SK-N-SH treated with all-trans-retinoic acid at 6 μM for 48 hours (cell line): ENCODE measurements at regions not wholly inside any gene's neighbourhood (a gene's known extent, or its start where the extent isn't known, plus 50 kb on each side); places are given as distances from the start of the nearest gene placed in this dataset.
"Not testable (repeated sequence)": the region's sequence is repeated elsewhere in the genome, so short reads cannot be mapped to it uniquely, and the experiment has no call there.

ENCODE experiments used
- ATAC-seq: fragments of 200-7000 bp; cut with Tn5 transposase; 3 replicates; pipeline ENCODE4 v1.9.1; 2020; ENCODE audit warnings: mild to moderate bottlenecking, moderate library complexity
- ARNTL ChIP-seq: fragments of 450-650 bp; formaldehyde crosslinking; IDR thresholded peaks from 2 replicates; pipeline ENCODE4 v1.5.0; 2020; ENCODE audit warnings: low read depth, mild to moderate bottlenecking, moderate library complexity, borderline replicate concordance
- BACH2 ChIP-seq: fragments of 250-450 bp; sonication (Bioruptor Pico); IDR thresholded peaks from 2 replicates; pipeline ENCODE4 v1.9.0; 2021; ENCODE audit warnings: mild to moderate bottlenecking, borderline replicate concordance
- CREB5 ChIP-seq: fragments of 250-450 bp; sonication (Bioruptor Pico); IDR thresholded peaks from 2 replicates; pipeline ENCODE4 v1.5.1; 2020; ENCODE audit warnings: low read depth, mild to moderate bottlenecking, moderate library complexity
- CSDC2 ChIP-seq: fragments of 250-450 bp; sonication (Bioruptor Pico); IDR thresholded peaks from 2 replicates; pipeline ENCODE4 v1.5.0; 2020; ENCODE audit warnings: mild to moderate bottlenecking, moderate library complexity
- CSRNP3 ChIP-seq: fragments of 250-450 bp; sonication (Bioruptor Pico); IDR thresholded peaks from 2 replicates; pipeline ENCODE4 v1.5.1; 2021; ENCODE audit warnings: mild to moderate bottlenecking, moderate library complexity
- ESRRG ChIP-seq: fragments of 250-450 bp; sonication (Bioruptor Pico); IDR thresholded peaks from 2 replicates; pipeline ENCODE4 v1.6.1; 2021; ENCODE audit warnings: mild to moderate bottlenecking
- GLIS3 ChIP-seq: fragments of 250-450 bp; sonication (Bioruptor Pico); IDR thresholded peaks from 2 replicates; pipeline ENCODE4 v1.5.0; 2020; ENCODE audit warnings: mild to moderate bottlenecking, moderate library complexity
- ISL1 ChIP-seq: fragments of 250-450 bp; sonication (Bioruptor Pico); IDR thresholded peaks from 2 replicates; pipeline ENCODE4 v2.1.2; 2022; ENCODE audit warnings: mild to moderate bottlenecking, moderate library complexity
- OSR1 ChIP-seq: fragments of 250-450 bp; sonication (Bioruptor Pico); IDR thresholded peaks from 2 replicates; pipeline ENCODE4 v1.8.0; 2022; ENCODE audit warnings: moderate library complexity, mild to moderate bottlenecking, inconsistent platforms
- PATZ1 ChIP-seq: fragments of 250-450 bp; sonication (Bioruptor Pico); IDR thresholded peaks from 2 replicates; pipeline ENCODE4 v1.8.0; 2020; ENCODE audit warnings: mild to moderate bottlenecking, moderate library complexity, borderline replicate concordance
- RARB ChIP-seq: fragments of 250-450 bp; sonication (Bioruptor Pico); IDR thresholded peaks from 2 replicates; pipeline ENCODE4 v1.8.0; 2021; ENCODE audit warnings: mild to moderate bottlenecking, moderate library complexity
- SNAI2 ChIP-seq: fragments of 250-450 bp; sonication (Bioruptor Pico); IDR thresholded peaks from 2 replicates; pipeline ENCODE4 v1.5.0; 2020; ENCODE audit warnings: mild to moderate bottlenecking, moderate library complexity
- TCF4 ChIP-seq: fragments of 250-450 bp; sonication (Bioruptor Pico); IDR thresholded peaks from 2 replicates; pipeline ENCODE4 v1.8.0; 2021; ENCODE audit warnings: mild to moderate bottlenecking, moderate library complexity, borderline replicate concordance
- TOX ChIP-seq: fragments of 250-450 bp; sonication (Bioruptor Pico); IDR thresholded peaks from 2 replicates; pipeline ENCODE4 v1.8.0; 2021; ENCODE audit warnings: mild to moderate bottlenecking, moderate library complexity, borderline replicate concordance
- TSHZ2 ChIP-seq: fragments of 250-450 bp; sonication (Bioruptor Pico); IDR thresholded peaks from 2 replicates; pipeline ENCODE4 v1.5.0; 2020; ENCODE audit warnings: mild to moderate bottlenecking, moderate library complexity
- ZC3H10 ChIP-seq: fragments of 250-450 bp; sonication (Bioruptor Pico); IDR thresholded peaks from 2 replicates; pipeline ENCODE4 v1.5.1; 2021; ENCODE audit warnings: mild to moderate bottlenecking, moderate library complexity
- ZFP3 ChIP-seq: fragments of 250-450 bp; sonication (Bioruptor Pico); IDR thresholded peaks from 2 replicates; pipeline ENCODE4 v1.5.0; 2020; ENCODE audit warnings: mild to moderate bottlenecking, moderate library complexity
- ZFP30 ChIP-seq: fragments of 450-650 bp; formaldehyde crosslinking; IDR thresholded peaks from 2 replicates; pipeline ENCODE4 v1.5.0; 2022; ENCODE audit warnings: mild to moderate bottlenecking, moderate library complexity
- ZNF565 ChIP-seq: fragments of 450-650 bp; formaldehyde crosslinking; conservative IDR thresholded peaks from 2 replicates; pipeline ENCODE4 v1.5.0; 2020; ENCODE audit warnings: low read depth, mild to moderate bottlenecking, moderate library complexity
- ZNF70 ChIP-seq: fragments of 450-650 bp; formaldehyde crosslinking; IDR thresholded peaks from 2 replicates; pipeline ENCODE4 v1.5.0; 2020; ENCODE audit warnings: mild to moderate bottlenecking, moderate library complexity
- ZNF8 ChIP-seq: fragments of 450-650 bp; formaldehyde crosslinking; IDR thresholded peaks from 2 replicates; pipeline ENCODE4 v1.5.0; 2020; ENCODE audit warnings: mild to moderate bottlenecking, moderate library complexity

- ATAC-seq: no peak
- TF ChIP-seq BACH2 (CRISPR knock-in tag): no peak
- no peak for TF ChIP-seq PATZ1 (CRISPR knock-in tag)
- TF ChIP-seq CSDC2 (CRISPR knock-in tag): no peak
- TF ChIP-seq SNAI2 (CRISPR knock-in tag): no peak
- TF ChIP-seq ZNF565: no peak
- no peak for TF ChIP-seq ZNF8 (CRISPR knock-in tag)
- TF ChIP-seq CSRNP3: no peak
- TF ChIP-seq RARB (CRISPR knock-in tag): no peak
- TF ChIP-seq ZNF70 (CRISPR knock-in tag): no peak
- TF ChIP-seq ISL1: no peak
- no peak for TF ChIP-seq OSR1 (CRISPR knock-in tag)
- no peak for TF ChIP-seq TCF4 (CRISPR knock-in tag)
- no peak for TF ChIP-seq TOX (CRISPR knock-in tag)
- TF ChIP-seq TSHZ2: no peak
- TF ChIP-seq CREB5 (CRISPR knock-in tag): no peak
- no peak for TF ChIP-seq ZC3H10 (CRISPR knock-in tag)
- no peak for TF ChIP-seq ESRRG
Measured at GRCh38 chr10:36736311-36736710, 389.1 kb upstream of the ANKRD30A start.

GRCh38 chr10:36734590-36734989 is 390.8 kb upstream of the ANKRD30A start:
- not testable (repeated sequence) for ATAC-seq

- no peak for TF ChIP-seq SNAI2 (CRISPR knock-in tag)
- no peak for TF ChIP-seq TCF4 (CRISPR knock-in tag)
- TF ChIP-seq ISL1: no peak
- no peak for TF ChIP-seq ZNF70 (CRISPR knock-in tag)
- TF ChIP-seq ZNF565: no peak
- no peak for TF ChIP-seq ZFP30 (CRISPR knock-in tag)
- no peak for TF ChIP-seq ESRRG
- no peak for TF ChIP-seq ZFP3 (CRISPR knock-in tag)
- no peak for ATAC-seq
Measured at GRCh38 chr10:36730316-36730715, 395.1 kb upstream of the ANKRD30A start.

GRCh38 chr10:36728626-36729025 is 396.8 kb upstream of the ANKRD30A start:
- TF ChIP-seq ZFP3 (CRISPR knock-in tag): no peak
- TF ChIP-seq CSRNP3: no peak
- TF ChIP-seq GLIS3: no peak
- no peak for TF ChIP-seq CREB5 (CRISPR knock-in tag)
- no peak for TF ChIP-seq CSDC2 (CRISPR knock-in tag)
- TF ChIP-seq ZNF8 (CRISPR knock-in tag): no peak
- TF ChIP-seq OSR1 (CRISPR knock-in tag): no peak
- TF ChIP-seq TSHZ2: no peak
- TF ChIP-seq TOX (CRISPR knock-in tag): no peak
- no peak for TF ChIP-seq ZFP30 (CRISPR knock-in tag)
- TF ChIP-seq ARNTL (CRISPR knock-in tag): no peak
- ATAC-seq: no peak
